ENCODE measurements at regions not wholly inside any gene's neighbourhood (a gene's known extent, or its start where the extent isn't known, plus 50 kb on each side); places are given as distances from the start of the nearest gene placed in this dataset.

GRCh38 chr2:224183086-224183485 lies 144.0 kb upstream of the SERPINE2 start:
- DNase-seq (ENCODE audit: low spot score), result no peak
- BruUV-seq (replicated peaks), result no TSS peak
- TF ChIP-seq CTCF (conservative IDR thresholded peaks at IDR 0.05; ENCODE audit: low read length) (no peak), EZH2phosphoT487 (IDR thresholded peaks at IDR 0.05; ENCODE audit: borderline replicate concordance, low read depth, low read length) (no peak)
- Histone ChIP-seq H3K9me3 (ENCODE audit: low read length) (no peaks in the 10 kb centered on the region), H3K4me1 (ENCODE audit: insufficient read depth, low read length, poor library complexity, severe bottlenecking) (no peaks in the 10 kb centered on the region), H3K9me2 (ENCODE audit: insufficient read depth, low read length) (no peaks in the 10 kb centered on the region), H3K36me3 (ENCODE audit: insufficient read depth, low read length) (no peaks in the 10 kb centered on the region), H2AFZ (ENCODE audit: low read length) (no peak overlapping the region), H3K79me2 (ENCODE audit: insufficient read depth, low read depth, low read length) (no peaks in the 10 kb centered on the region), H3K27ac (ENCODE audit: low read depth, low read length, poor library complexity, severe bottlenecking) (no peak overlapping the region), H3K4me3 (ENCODE audit: low read depth, low read length, poor library complexity, severe bottlenecking) (no peak overlapping the region), H3K4me2 (ENCODE audit: low read length) (no peak overlapping the region), H4K20me1 (ENCODE audit: insufficient read depth, low read length) (no peaks in the 10 kb centered on the region)
- intact Hi-C loops (cut with micrococcal nuclease; ENCODE audit: unreplicated experiment), result no loop called here
- ChIA-PET POLR2A (interaction anchor here (0.6 kb wide), 1 partner anchor 697 kb away, joined by 3 read pairs; no protein-coding TSS in a partner anchor), CTCF (ENCODE audit: unreplicated experiment) (no interaction called here)

- Histone ChIP-seq H3K79me2 (ENCODE audit: insufficient read depth, low read depth, low read length) (no peaks in the 10 kb centered on the region), H3K27ac (ENCODE audit: low read depth, low read length, poor library complexity, severe bottlenecking) (no peak overlapping the region), H3K9me2 (ENCODE audit: insufficient read depth, low read length) (no peaks in the 10 kb centered on the region), H3K4me2 (ENCODE audit: low read length) (no peak overlapping the region), H3K4me3 (ENCODE audit: low read depth, low read length, poor library complexity, severe bottlenecking) (no peak overlapping the region), H3K36me3 (ENCODE audit: insufficient read depth, low read length) (no peaks in the 10 kb centered on the region), H4K20me1 (ENCODE audit: insufficient read depth, low read length) (no peaks in the 10 kb centered on the region), H2AFZ (ENCODE audit: low read length) (no peak overlapping the region), H3K9me3 (ENCODE audit: low read length) (no peaks in the 10 kb centered on the region), H3K4me1 (ENCODE audit: insufficient read depth, low read length, poor library complexity, severe bottlenecking) (no peaks in the 10 kb centered on the region)
- ChIA-PET CTCF (ENCODE audit: unreplicated experiment) (no interaction called here), POLR2A (interaction anchor here (0.6 kb wide), 1 partner anchor 696 kb away, joined by 3 read pairs; no protein-coding TSS in a partner anchor)
- DNase-seq (ENCODE audit: low spot score), result no peak
- BruUV-seq (replicated peaks), result no TSS peak
- intact Hi-C loops (cut with micrococcal nuclease; ENCODE audit: unreplicated experiment), result no loop called here
- TF ChIP-seq EZH2phosphoT487 (IDR thresholded peaks at IDR 0.05; ENCODE audit: borderline replicate concordance, low read depth, low read length) (no peak), CTCF (conservative IDR thresholded peaks at IDR 0.05; ENCODE audit: low read length) (no peak)
Measured at GRCh38 chr2:224182498-224182897, 143.4 kb upstream of the SERPINE2 start.

GRCh38 chr2:224181534-224182155 lies 142.6 kb upstream of the SERPINE2 start:
- intact Hi-C loops (cut with micrococcal nuclease; ENCODE audit: unreplicated experiment), result no loop called here
- no peaks in the 10 kb centered on the region for H4K20me1 ChIP-seq (ENCODE audit: insufficient read depth, low read length)
- no peak overlapping the region for H2AFZ ChIP-seq (ENCODE audit: low read length)
- no peaks in the 10 kb centered on the region for H3K36me3 ChIP-seq (ENCODE audit: insufficient read depth, low read length)
- H3K79me2 ChIP-seq (ENCODE audit: insufficient read depth, low read depth, low read length), result no peaks in the 10 kb centered on the region
- H3K4me1 ChIP-seq (ENCODE audit: insufficient read depth, low read length, poor library complexity, severe bottlenecking), result no peaks in the 10 kb centered on the region
- no peaks in the 10 kb centered on the region for H3K9me3 ChIP-seq (ENCODE audit: low read length)
- no peak overlapping the region for H3K27ac ChIP-seq (ENCODE audit: low read depth, low read length, poor library complexity, severe bottlenecking)
- POLR2A ChIA-PET, result interaction anchor here (0.8 kb wide), 1 partner anchor 24 kb away, joined by 4 read pairs; no protein-coding TSS in a partner anchor
- H3K4me3 ChIP-seq (ENCODE audit: low read depth, low read length, poor library complexity, severe bottlenecking), result no peak overlapping the region
- BruUV-seq (replicated peaks), result no TSS peak
- DNase-seq (ENCODE audit: low spot score), result no peak
- H3K4me2 ChIP-seq (ENCODE audit: low read length), result no peak overlapping the region
- no peaks in the 10 kb centered on the region for H3K9me2 ChIP-seq (ENCODE audit: insufficient read depth, low read length)
- TF ChIP-seq CTCF (conservative IDR thresholded peaks at IDR 0.05; ENCODE audit: low read length) (no peak), EZH2phosphoT487 (IDR thresholded peaks at IDR 0.05; ENCODE audit: borderline replicate concordance, low read depth, low read length) (no peak)
- CTCF ChIA-PET (ENCODE audit: unreplicated experiment), result no interaction called here

All from OCI-LY7 (cell line).